Stimulated activated CD8-positive, alpha-beta memory T cell treated with anti-CD3 and anti-CD28 coated beads, Interleukin-15, amount 100 ng/mL, for 1 hour (primary cell): ENCODE measurements at regions not wholly inside any gene's neighbourhood (a gene's known extent, or its start where the extent isn't known, plus 50 kb on each side); places are given as distances from the start of the nearest gene placed in this dataset.
"Not testable (repeated sequence)": the region's sequence is repeated elsewhere in the genome, so short reads cannot be mapped to it uniquely, and the experiment has no call there.

Source experiments
- DNase-seq: peaks from one replicate; pipeline ENCODE4 v3.0.0-alpha.2; 2020; ENCODE audit warnings: low read depth

DNA sequence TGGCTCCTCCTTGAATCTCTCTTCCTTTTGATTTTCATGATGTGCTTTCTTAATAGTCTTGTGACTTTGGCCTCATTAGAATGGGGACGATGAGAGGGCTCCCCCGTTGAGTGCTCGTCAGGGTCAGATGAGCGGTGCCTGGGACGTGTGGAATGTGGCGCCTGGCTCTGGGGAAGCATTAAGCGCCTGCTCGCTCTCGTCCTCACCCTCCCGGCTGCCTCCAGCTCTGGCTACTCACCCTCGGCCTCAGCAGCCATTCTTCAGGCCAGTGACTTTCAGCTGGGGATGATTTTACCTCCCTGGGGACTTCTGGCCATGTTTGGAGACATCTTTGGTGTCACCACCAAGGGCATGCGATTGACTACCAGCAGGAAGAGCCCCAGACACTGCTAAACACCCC, 69.7 kb downstream of the RPS6KA4 start:
- DNase-seq = no peak

DNA sequence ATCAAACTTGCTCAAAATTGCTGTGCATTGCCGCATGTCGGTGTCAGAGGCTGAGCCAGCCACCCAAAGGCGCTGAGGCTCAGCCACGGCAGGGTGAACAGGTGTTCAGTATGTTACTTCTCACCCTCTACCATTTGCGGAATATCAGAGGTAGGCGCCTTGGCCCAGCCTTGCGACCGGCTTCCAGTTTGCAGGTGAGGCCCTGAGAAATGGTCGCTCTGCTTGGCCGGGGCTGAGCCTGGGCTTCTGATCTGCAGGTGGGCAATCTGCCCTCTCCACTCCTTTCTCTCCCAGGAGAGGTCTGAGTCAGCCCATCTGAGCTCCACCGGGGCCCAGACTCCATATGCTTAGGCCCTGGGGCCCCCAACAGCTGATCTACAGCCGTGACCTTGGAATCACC, 71.0 kb downstream of the RPS6KA4 start:
- DNase-seq = no peak

DNA sequence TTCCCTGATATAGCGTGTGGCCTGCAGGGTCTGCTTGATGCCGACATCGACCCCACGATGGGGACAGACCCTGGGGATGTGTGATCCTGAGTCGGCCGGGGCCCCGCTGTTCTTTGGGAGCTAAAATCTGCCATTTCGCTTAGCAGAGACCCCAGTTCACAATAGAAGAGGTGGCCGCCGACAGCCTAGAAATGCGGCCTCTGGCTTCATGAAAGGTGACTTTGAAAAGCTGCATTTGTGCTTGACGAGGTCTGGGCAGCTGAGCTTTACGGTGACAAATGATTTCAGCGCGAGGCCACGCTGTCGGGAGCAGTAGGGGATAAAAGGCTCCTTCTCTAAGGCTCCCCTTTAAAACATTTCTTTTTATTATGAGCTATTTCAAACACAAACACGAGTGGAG, 71.7 kb downstream of the RPS6KA4 start:
- no peak for DNase-seq

DNA sequence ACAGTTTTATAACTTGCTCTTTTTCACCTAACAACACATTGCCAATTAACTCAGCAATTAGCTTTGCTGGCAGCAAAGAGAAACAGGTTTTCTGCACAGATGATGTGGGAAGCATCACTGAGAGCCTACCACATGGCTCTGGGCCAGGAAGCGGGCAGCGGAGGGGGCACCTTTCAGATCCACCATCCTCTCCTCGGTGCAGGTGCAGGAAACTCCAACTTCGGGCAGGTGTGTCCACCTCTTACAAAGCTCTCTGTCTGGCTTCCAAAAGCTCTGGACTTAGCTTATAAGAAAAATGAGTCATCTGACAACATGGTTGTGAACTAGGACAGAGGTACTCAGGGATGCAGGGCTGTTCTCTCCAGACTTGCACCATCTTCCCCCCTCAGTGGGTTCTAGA, 77.0 kb downstream of the RPS6KA4 start:
- no peak for DNase-seq

DNA sequence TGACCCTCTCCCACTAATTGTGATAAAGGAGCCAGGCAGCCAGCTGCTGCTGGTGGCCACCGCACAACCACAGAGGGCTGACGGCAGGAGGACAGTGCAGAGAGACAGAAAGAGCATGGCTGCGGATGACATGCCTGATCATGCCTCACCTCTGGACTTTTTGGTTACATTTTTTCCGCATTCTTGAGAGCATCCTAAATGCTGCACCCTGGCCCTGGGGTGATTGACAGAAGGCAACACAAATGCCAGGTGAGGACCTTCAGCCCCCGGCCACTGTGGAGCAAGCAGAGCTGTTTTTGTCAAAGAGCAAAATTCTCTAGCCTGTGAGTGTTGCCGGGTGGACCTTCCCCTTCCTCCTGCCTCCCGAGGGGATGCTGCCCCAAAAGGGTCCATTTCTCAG, 78.5 kb downstream of the RPS6KA4 start:
- no peak for DNase-seq

DNA sequence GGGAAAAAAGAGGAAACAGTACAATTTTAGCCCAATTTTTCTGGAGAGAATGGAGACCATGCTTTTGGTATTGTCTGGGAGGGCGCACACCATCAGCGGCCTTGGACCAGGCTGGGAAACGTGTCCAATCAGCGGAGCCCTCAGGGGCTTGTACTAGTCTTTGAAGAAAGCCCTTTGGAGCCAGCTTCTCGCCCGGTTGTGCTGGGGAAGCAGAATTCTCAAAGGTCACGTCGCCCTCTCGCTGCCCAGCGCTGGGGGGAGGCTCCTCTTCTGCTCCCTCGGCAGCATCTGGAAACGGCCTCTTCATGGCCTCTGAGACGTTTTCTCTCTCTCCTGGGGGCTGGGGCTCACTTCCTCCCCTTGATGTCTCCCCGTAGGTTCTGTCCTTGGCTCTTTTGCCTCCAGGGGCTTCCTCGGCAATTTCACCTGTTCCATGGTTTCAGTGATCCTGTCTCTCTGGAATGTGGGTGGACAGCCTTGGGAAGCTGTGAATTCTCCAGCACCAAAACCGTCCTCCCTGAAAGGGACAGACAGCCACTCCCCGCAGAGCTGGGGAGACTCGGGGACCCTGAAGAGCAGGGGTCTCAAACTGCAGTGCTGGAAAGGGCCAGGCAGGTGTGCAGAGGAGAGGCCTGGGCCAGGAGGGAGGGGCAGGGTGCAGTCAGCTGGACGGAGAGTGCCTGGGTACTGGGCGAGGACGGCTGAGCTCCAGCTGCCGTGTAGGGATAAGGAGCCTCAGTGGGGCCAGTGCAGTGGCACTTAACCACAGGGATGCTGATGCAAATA, 80.2 kb downstream of the RPS6KA4 start:
- DNase-seq = no peak

DNA sequence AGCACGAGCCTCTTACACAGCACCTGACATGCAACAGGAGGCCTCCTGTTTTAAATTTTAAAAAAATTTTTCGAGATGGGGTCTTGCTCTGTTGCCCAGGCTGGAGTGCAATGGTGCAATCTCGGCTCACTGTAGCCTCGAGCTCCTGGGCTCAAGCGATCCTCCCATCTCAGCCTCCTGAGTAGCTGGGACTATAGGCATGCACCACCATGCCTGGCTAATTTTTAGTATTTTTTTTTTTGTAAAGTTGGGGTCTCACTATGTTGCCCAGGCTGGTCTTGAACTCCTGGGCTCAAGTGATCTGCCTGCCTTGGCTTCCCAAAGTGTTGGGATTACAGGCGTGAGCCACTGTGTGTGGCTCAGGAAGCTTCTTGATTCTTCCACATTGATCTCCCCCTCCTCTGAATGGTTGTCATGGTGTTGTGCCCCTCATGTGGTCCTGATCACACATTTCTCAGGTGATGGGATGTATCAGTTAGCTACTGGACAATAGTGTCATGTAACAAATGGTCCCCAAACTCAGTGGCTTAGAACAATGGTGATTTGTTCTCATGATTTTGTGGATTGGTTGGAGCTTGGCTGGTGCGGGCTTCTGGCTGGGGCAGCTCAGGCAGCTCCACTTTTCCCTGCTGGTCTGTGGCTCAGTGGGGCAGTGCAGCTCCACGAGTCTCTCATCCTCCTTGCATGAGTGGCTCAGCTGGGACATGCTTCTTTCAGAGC, 81.0 kb downstream of the RPS6KA4 start:
- not testable (repeated sequence) for DNase-seq

DNA sequence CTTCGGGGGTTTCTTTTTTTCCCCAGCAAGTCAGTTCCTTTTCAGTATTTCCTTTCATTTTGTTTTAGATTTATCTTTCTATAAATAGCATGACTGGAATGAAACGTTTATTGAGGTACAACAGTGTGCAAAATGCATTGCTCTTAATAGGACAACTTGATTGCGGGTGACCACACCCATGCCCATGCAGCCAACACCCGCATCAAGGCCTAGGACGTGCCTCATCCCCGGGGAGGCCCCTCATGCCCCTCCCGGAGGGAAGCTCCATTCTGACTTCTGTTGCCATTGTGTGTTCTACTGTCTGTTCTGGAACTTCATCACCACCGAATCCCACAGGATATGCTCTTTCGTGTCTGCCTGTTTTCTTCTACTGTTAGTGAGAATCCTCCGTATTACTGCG, 82.2 kb downstream of the RPS6KA4 start:
- no peak for DNase-seq

DNA sequence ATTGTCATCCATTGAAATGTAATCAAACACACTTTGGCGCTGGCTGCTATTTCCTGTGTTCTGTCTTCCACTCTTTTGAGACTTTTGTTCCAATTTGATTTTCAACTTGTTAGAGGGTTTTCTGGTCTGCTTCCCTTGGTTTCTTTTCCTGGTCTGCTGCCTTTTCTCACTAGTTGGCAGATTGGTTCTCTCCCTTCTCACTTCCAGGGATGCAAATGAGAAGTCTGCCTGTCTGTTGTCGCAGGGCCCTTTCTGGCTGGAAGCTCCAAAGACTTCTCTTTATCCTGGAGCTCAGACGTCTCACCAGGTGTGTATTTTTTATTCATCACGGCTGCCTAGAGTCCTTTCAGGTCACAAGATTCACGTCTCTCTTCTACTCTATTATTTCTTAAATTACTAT, 84.0 kb downstream of the RPS6KA4 start:
- no peak for DNase-seq

DNA sequence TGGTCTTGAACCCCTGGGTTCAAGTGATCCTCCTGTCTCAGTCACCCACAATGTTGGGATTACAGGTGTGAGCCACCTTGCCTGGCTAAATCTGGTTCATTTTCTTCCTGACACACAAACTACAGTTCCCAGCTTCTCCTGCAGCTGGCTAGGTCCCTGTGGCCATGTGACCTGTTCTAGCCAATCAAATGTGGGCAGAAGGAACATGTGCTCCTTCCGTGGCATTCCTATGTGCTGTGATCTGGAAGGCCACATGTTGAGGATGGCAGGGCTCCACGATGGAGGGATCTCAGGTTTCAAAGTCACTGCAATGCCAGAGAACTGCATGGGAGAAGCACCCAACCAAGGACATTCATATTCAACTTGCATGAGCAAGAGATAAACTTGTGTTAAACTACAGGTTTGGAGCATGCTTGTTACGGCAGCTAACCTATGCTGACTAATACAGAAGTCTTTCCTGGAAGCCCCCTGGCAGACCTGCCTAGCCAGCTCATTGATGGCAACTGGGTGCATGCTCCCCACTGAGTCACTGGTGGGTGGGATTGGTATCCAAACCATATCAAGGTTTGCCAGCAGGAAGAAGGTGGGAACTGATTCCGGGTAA, 86.0 kb downstream of the RPS6KA4 start:
- no peak for DNase-seq

DNA sequence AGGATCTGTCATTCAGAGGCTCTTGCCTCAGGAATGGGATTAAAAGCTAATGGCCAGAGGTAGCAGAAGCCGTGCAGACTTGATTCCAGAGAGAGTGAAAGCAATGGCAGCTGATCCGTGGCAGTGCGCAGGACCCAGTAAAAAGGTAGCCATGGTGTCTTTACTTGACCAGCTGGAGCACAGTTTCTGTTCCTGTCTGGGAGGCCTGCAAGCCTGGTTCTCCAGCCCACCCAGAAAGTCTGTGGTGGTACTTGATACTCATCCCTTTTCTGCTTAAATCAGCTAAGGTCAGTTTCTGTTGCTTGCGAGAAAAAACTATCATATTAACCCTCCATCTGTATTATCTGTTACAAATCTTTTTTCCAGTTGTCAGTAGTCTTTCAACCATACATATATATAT, 86.7 kb downstream of the RPS6KA4 start:
- DNase-seq = no peak

DNA sequence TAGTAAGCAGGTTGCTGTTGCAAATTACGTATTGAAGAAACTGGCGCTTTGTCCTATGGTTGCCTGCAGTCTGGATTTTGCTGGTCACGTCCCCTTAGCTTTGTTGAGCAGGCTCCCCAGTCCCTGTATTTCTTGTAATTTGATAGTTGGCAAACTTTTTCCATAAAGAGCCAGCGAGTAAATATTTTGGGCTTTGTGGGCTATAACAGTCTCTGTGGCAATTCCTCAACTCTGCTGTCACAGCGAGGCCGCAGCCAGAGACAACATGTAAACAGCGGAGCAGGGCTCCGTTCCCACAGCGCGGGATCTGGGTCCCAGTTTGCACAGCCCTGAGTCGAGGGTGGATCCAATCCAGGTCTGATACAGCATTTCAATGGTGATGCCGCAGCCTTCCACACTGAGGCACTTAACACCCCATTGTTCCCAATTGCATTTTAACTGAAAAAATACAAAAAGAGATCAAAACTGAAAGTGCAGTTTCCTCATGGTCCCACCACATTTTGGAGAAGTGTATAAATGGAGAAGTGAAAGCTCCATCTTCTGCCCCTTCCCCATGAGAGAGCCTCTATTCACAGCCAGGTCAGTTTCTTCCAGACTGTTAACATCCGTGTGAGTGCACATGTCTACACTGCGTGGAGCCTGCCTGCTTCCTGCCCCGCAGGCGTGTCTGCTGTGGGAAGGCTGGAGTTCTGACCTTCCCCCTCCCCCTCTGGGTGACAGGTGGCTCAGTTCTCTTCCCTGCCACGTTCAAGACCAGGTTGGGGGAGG, 89.1 kb downstream of the RPS6KA4 start:
- no peak for DNase-seq

DNA sequence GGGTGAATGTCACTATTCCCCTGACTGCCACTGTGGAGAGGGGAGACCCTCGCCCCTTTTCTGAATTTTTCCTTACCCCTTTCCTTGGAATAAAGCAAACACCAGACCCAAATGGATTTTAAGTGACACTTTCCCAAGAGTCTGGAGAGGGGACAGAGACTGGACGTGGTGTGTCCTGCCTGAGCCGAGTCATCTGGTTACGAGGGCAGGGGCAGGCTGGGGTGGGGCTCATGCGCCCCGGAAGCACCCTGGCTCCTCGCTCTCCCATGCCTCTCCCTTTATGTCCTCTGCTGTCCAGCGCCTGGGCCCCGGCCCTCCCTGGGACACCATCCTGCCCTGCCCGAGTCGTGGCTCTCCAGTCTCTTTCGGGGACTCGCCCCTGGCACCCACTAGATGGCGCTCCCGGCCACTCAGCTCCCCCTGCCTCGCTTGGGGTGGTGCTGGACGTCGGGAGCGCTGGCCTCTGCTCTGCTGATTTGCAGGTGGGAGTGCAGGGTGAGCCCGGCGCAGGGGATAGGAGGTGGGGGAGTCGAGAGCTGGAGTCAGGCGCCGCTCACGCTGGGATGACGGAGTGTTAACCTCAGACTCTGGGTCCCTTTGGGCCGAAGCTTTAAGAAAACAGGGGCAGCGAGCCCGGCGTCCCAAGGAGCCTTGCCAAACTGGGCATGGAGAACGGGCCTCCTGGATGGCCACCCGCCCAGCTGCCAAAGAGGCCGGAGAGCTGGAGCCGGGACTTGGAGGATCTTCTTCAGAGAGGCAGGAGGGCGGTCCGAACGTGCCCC, 89.8 kb downstream of the RPS6KA4 start:
- DNase-seq = peak; percentile 33

DNA sequence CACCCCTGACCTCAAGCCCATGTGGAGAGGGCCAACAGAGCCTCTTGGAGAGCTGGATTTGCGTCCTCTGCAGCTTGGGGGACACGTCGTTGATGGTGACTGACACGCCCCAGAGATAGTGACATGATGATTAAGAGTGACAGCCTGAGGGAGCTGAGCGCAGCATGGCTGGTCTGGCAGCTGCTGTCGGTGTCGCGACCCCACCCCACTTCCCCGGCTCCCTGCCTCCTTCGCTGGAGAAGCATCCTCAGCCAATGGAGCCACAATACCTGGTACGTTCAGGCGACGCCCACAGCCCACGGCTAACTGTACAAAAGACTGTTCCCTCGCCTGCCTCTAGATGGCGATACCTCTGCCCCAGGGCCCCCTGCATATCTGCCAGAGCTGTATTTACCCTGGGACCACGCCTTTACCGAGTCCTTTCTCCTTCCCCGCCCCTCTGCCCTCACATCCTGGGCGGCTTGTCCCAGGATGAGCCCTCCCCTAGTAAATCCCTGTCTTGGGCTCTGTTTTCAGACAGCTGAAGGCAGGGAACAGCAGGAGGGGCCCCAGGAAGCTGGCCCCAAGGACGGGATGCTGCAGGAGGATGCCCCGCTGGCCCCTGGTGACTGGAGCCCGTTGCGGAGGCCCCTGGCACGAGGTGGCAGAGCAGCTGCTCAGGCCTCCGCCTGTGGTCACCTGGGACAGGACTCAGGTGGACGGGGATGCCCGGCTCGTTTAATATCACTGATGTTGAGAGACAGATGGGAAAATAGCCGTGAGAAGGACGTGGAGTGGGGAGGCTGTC, 90.6 kb downstream of the RPS6KA4 start:
- peak; percentile 42 for DNase-seq

DNA sequence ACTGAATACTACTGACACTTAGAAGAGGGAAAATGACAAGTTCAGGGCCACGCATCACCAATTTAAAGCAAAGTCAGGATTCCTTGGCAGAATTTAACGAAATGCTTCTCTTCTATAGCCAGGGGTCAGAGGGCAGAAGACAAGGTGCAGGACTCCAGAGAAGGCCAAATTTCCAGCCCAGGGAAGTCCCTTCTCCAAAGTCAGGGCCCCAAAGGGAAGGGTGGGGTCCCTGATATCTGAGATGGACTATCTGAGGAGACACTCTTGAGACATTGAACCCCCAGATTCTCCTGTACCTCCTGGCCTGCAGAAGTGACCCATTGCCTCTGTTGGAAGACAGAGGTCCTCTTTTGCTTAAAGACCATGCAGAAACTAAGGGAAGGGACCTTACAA, 91.2 kb downstream of the RPS6KA4 start:
- no peak for DNase-seq

DNA sequence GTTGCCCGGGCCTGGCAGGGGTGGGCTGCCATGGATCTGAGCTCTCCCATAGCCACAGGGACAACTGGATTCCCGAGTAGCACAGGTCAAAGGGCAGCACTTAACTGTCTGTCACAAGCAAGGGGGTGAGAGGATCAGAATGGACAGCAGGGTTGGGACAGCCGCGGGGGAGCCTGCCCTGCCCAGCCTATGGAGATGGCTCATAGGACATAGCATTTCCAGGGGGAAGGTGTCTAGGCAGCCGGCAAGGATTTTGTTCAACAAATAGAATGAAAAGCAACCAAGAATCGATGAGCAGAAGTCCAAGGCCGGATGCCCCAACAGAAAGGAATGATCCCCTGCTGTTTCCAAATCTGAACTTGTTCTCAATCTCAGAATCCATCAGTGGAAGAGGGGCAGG, 92.9 kb downstream of the RPS6KA4 start:
- DNase-seq = no peak

DNA sequence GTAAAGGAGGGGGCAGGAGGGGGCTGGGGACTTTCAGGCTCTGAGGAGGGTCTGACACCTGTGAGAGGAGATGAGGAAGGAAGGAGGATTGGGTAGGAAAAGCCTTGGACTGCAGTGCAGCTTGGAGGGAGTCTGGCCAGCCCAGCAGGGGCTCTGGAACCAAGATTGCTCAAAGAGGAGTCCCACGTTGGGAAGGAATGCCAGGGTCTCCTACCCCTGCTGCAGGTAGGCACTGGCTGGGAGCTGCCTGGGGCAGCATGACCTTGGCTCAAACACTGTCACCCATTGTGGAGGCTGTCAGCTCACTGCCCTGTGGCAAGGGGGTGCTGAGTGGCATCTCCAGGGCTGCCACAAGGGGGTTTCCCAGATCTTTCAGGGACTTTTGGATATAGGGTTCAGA, 94.5 kb downstream of the RPS6KA4 start:
- no peak for DNase-seq

DNA sequence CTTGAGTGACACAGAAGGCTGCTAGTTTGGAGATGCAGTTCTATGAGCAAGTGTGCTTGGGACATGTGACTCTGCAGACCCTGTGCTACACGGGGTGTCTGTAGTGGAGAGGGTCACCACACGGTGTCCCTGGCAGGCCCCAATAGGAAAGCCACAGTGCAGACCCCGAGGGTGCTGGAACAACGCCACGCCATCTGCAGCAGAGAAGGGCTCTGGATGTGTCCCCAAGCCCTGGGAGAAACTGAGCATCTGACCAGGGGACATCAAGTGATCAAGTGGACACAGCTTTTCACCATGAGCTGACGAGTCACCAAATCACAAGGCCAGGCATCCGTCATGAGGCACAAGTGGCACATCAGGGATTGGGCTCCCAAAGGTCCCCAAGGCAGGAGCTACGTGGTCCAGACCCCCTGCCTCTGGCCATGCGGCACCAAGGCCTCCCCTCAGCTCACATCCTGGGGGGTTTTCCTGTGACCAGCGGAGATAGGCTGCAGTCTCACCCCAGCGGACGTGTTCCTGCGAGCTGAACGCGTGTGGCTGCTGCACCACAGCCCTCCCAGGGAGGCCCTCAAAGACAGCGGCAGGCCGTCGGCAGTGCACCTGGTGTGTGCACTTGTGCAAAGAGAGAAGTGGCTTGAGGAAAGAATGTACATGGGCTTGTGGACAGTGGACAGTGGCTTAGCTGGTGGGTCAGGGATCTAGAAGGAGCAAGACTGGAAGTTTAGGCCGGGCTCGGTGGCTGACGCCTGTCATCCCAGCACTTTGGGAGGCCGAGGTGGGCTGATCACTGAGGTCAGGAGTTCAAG, 96.7 kb downstream of the RPS6KA4 start:
- no peak for DNase-seq

DNA sequence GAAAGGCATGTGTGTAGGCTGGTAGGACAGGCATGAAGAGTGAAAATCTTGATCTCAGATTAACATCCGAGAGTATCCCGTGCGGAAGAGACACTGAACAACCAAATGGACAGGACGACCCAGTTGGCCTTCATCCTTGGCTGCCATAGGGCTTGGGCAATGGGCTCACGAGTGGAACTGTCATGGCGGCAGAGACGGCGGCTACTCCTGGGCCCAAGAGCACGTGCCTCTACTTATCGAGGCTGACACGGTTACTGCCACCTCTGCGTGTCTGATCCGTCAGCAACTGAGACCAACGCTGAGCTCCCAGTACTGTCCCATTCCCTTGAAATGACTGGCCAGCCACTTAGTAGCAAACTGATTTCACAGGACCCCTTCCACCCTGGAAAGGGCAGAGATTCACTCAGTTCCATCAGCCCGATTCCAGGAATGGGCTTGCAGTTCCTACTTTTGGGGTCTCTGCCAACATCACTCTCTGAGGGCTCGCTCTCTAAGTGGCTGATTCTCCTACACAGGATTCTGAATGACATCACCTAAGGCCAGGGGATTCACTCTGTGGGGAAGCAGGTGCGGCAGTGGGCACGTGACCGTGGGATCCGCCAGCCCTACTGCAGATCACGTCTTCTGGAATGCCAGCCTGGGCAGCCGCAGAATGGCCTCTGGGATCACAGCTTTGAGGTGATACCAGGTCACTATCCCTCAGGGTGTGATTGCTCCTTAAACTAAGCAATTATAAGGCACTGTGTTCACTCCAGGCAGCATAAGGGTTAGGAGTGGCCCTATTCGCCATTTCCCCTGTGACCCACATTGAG, 97.8 kb downstream of the RPS6KA4 start:
- no peak for DNase-seq
